Breast epithelium (tissue), 3 donors: ENCODE measurements at regions not wholly inside any gene's neighbourhood (a gene's known extent, or its start where the extent isn't known, plus 50 kb on each side); places are given as distances from the start of the nearest gene placed in this dataset.

ENCODE experiments used
- POLR2A ChIP-seq: fragments of 450-650 bp; IDR thresholded peaks from one replicate; pipeline ENCODE4 v1.6.1; 2016; ENCODE audit warnings: antibody characterized with exemption, mild to moderate bottlenecking, moderate library complexity
- POLR2AphosphoS5 ChIP-seq, 3 donors: sonication (generic); formaldehyde crosslinking; IDR thresholded peaks; one replicate each; pipeline ENCODE4 v1.6.1; 2017; ENCODE audit warnings: antibody characterized with exemption in 3 of 3
- TF ChIP-seq, protein P1 (sequence below), 3 donors: fragments of 450-650 bp; IDR thresholded peaks; one replicate each; pipeline ENCODE4 v1.5.1; 2016 to 2017; ENCODE audit warnings: antibody characterized with exemption in 3 of 3, mild to moderate bottlenecking in 3 of 3, moderate library complexity in 3 of 3

DNA sequence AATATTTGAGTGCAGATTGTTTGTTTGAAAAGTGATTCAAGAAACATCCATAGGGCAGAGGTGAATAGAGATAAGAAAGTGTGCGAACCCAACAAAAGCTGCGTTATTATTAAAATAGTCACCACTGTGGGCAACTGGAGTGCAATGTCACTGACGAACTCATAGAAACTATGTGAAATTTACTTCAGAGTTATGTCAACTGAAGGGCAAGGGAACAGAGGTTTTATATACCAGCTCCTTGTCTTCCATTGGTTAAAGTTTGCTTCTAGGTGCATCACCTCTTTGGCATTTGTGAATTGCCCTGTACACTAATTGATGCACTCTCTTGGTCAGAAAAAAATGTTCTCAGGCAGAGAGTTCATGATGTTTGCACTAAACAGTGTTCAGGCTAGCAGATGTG lies 110.5 kb upstream of the NYAP2 start:
- TF ChIP-seq, protein P1, sequence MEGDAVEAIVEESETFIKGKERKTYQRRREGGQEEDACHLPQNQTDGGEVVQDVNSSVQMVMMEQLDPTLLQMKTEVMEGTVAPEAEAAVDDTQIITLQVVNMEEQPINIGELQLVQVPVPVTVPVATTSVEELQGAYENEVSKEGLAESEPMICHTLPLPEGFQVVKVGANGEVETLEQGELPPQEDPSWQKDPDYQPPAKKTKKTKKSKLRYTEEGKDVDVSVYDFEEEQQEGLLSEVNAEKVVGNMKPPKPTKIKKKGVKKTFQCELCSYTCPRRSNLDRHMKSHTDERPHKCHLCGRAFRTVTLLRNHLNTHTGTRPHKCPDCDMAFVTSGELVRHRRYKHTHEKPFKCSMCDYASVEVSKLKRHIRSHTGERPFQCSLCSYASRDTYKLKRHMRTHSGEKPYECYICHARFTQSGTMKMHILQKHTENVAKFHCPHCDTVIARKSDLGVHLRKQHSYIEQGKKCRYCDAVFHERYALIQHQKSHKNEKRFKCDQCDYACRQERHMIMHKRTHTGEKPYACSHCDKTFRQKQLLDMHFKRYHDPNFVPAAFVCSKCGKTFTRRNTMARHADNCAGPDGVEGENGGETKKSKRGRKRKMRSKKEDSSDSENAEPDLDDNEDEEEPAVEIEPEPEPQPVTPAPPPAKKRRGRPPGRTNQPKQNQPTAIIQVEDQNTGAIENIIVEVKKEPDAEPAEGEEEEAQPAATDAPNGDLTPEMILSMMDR (IDR thresholded peaks at IDR 0.05): no peak
- TF ChIP-seq POLR2A: no peak
- no peak for TF ChIP-seq POLR2AphosphoS5 (IDR thresholded peaks at IDR 0.05)
